C4-2B (cell line): ENCODE measurements at regions not wholly inside any gene's neighbourhood (a gene's known extent, or its start where the extent isn't known, plus 50 kb on each side); places are given as distances from the start of the nearest gene placed in this dataset.

Source experiments
- H3K27ac ChIP-seq: fragments of 450-650 bp; 2 replicates; pipeline ENCODE4 v1.5.1; 2017
- CTCF ChIP-seq: fragments of 450-650 bp; conservative IDR thresholded peaks from 2 replicates; pipeline ENCODE4 v1.5.1; 2017; ENCODE audit warnings: mild to moderate bottlenecking
- ZFX ChIP-seq: fragments of 450-650 bp; IDR thresholded peaks from 2 replicates; pipeline ENCODE4 v1.6.1; 2017

GRCh38 chr9:103068753-103069152, 73.6 kb downstream of the CYLC2 start:
- TF ChIP-seq CTCF = no peak
- no peak for TF ChIP-seq ZFX
- H3K27ac ChIP-seq = no peak overlapping the region

GRCh38 chr9:103078581-103078980, 83.4 kb downstream of the CYLC2 start:
- no peak overlapping the region for H3K27ac ChIP-seq
- TF ChIP-seq ZFX (no peak), CTCF (peak; percentile 37)

GRCh38 chr9:103082494-103082893, 87.4 kb downstream of the CYLC2 start:
- H3K27ac ChIP-seq = no peak overlapping the region
- TF ChIP-seq CTCF (no peak), ZFX (no peak)

GRCh38 chr9:103089357-103089756, 94.2 kb downstream of the CYLC2 start:
- H3K27ac ChIP-seq = no peak overlapping the region
- no peak for TF ChIP-seq ZFX
- TF ChIP-seq CTCF = no peak

GRCh38 chr9:103104101-103104500, 109.0 kb downstream of the CYLC2 start:
- no peak for TF ChIP-seq CTCF
- TF ChIP-seq ZFX = no peak

GRCh38 chr9:103116246-103116645, 121.1 kb downstream of the CYLC2 start:
- TF ChIP-seq CTCF = no peak
- no peak for TF ChIP-seq ZFX

More at GRCh38 chr9:103104101-103104500, 109.0 kb downstream of the CYLC2 start:
- H3K27ac ChIP-seq = no peak overlapping the region

GRCh38 chr9:103126494-103126893, 131.4 kb downstream of the CYLC2 start:
- TF ChIP-seq ZFX = no peak
- no peak for TF ChIP-seq CTCF
- H3K27ac ChIP-seq = no peak overlapping the region

More at GRCh38 chr9:103116246-103116645, 121.1 kb downstream of the CYLC2 start:
- no peak overlapping the region for H3K27ac ChIP-seq
